ENCODE measurements at regions not wholly inside any gene's neighbourhood (a gene's known extent, or its start where the extent isn't known, plus 50 kb on each side); places are given as distances from the start of the nearest gene placed in this dataset.
"Not testable (repeated sequence)": the region's sequence is repeated elsewhere in the genome, so short reads cannot be mapped to it uniquely, and the experiment has no call there.

GRCh38 chr1:192513196-192513595 is 62.4 kb upstream of the RGS1 start:
- H3K4me1 Mint-ChIP-seq (ENCODE audit: low read depth, unreplicated experiment), result no peaks in the 10 kb centered on the region
- no peak overlapping the region for H3K27ac Mint-ChIP-seq (ENCODE audit: unreplicated experiment)
- no peaks in the 10 kb centered on the region for H3K9me3 Mint-ChIP-seq (ENCODE audit: unreplicated experiment)
- no peaks in the 10 kb centered on the region for H3K27me3 Mint-ChIP-seq (ENCODE audit: unreplicated experiment)
- no peak overlapping the region for H3K4me3 Mint-ChIP-seq (ENCODE audit: unreplicated experiment)
- no peak for TF ChIP-seq CTCF (IDR thresholded peaks at IDR 0.05; ENCODE audit: partially characterized antibody, unreplicated experiment)
- no peak for DNase-seq
- H3K36me3 Mint-ChIP-seq (ENCODE audit: unreplicated experiment), result no peaks in the 10 kb centered on the region

- H3K4me1 Mint-ChIP-seq (ENCODE audit: low read depth, unreplicated experiment), result no peaks in the 10 kb centered on the region
- H3K27me3 Mint-ChIP-seq (ENCODE audit: unreplicated experiment), result no peaks in the 10 kb centered on the region
- no peak for TF ChIP-seq CTCF (IDR thresholded peaks at IDR 0.05; ENCODE audit: partially characterized antibody, unreplicated experiment)
- H3K9me3 Mint-ChIP-seq (ENCODE audit: unreplicated experiment), result no peaks in the 10 kb centered on the region
- no peak overlapping the region for H3K27ac Mint-ChIP-seq (ENCODE audit: unreplicated experiment)
- DNase-seq, result no peak
- no peak overlapping the region for H3K4me3 Mint-ChIP-seq (ENCODE audit: unreplicated experiment)
- no peaks in the 10 kb centered on the region for H3K36me3 Mint-ChIP-seq (ENCODE audit: unreplicated experiment)
These were observed 61.9 kb upstream of the RGS1 start for GRCh38 chr1:192513697-192514096.

- DNase-seq, result no peak
- no peak for TF ChIP-seq CTCF (IDR thresholded peaks at IDR 0.05; ENCODE audit: partially characterized antibody, unreplicated experiment)
- Mint-ChIP-seq H3K36me3 (ENCODE audit: unreplicated experiment) (no peaks in the 10 kb centered on the region), H3K27ac (ENCODE audit: unreplicated experiment) (no peak overlapping the region), H3K4me3 (ENCODE audit: unreplicated experiment) (no peak overlapping the region), H3K9me3 (ENCODE audit: unreplicated experiment) (no peaks in the 10 kb centered on the region), H3K27me3 (ENCODE audit: unreplicated experiment) (no peaks in the 10 kb centered on the region), H3K4me1 (ENCODE audit: low read depth, unreplicated experiment) (no peaks in the 10 kb centered on the region)
These were observed 58.7 kb upstream of the RGS1 start for GRCh38 chr1:192516776-192517297.

- not testable (repeated sequence) for H3K27ac Mint-ChIP-seq (ENCODE audit: unreplicated experiment); H3K27me3 Mint-ChIP-seq (ENCODE audit: unreplicated experiment)
These were observed 57.7 kb upstream of the RGS1 start for GRCh38 chr1:192517716-192518355.

GRCh38 chr1:192518700-192519099 is 56.9 kb upstream of the RGS1 start:
- DNase-seq, result no peak
- Mint-ChIP-seq H3K27me3 (ENCODE audit: unreplicated experiment) (no peaks in the 10 kb centered on the region), H3K27ac (ENCODE audit: unreplicated experiment) (no peak overlapping the region), H3K36me3 (ENCODE audit: unreplicated experiment) (no peaks in the 10 kb centered on the region), H3K4me1 (ENCODE audit: low read depth, unreplicated experiment) (no peaks in the 10 kb centered on the region), H3K4me3 (ENCODE audit: unreplicated experiment) (no peak overlapping the region), H3K9me3 (ENCODE audit: unreplicated experiment) (no peaks in the 10 kb centered on the region)
- TF ChIP-seq CTCF (IDR thresholded peaks at IDR 0.05; ENCODE audit: partially characterized antibody, unreplicated experiment), result no peak

More at GRCh38 chr1:192517716-192518355, 57.7 kb upstream of the RGS1 start:
- not testable (repeated sequence) for H3K36me3 Mint-ChIP-seq (ENCODE audit: unreplicated experiment); H3K4me1 Mint-ChIP-seq (ENCODE audit: low read depth, unreplicated experiment); H3K9me3 Mint-ChIP-seq (ENCODE audit: unreplicated experiment); DNase-seq; H3K4me3 Mint-ChIP-seq (ENCODE audit: unreplicated experiment)

Measured in glutamatergic neuron (in vitro differentiated cells).